ENCODE measurements at regions not wholly inside any gene's neighbourhood (a gene's known extent, or its start where the extent isn't known, plus 50 kb on each side); places are given as distances from the start of the nearest gene placed in this dataset.
"Not testable (repeated sequence)": the region's sequence is repeated elsewhere in the genome, so short reads cannot be mapped to it uniquely, and the experiment has no call there.

- Histone ChIP-seq H3K27ac (no peak overlapping the region), H3K9me3 (no peaks in the 10 kb centered on the region), H3K36me3 (no peaks in the 10 kb centered on the region), H3K4me1 (replicated peaks) (no peaks in the 10 kb centered on the region), H3K27me3 (replicated peaks; ENCODE audit: insufficient read depth) (no peaks in the 10 kb centered on the region), H3K4me3 (no peak overlapping the region)
- no peak for DNase-seq (ENCODE audit: low spot score)
- no peak for TF ChIP-seq POLR2A (IDR thresholded peaks at IDR 0.05)
- no peak for TF ChIP-seq POLR2AphosphoS5 (IDR thresholded peaks at IDR 0.05)
- no peak for TF ChIP-seq CTCF (IDR thresholded peaks at IDR 0.05)
- intact Hi-C loops (cut with DNase I), result no loop called here
- WGBS, result 74% methylated on average over 13 of the region's 13 CpGs
These were observed 844.7 kb downstream of the MCTP2 start for GRCh38 chr15:95075792-95076677.

DNA sequence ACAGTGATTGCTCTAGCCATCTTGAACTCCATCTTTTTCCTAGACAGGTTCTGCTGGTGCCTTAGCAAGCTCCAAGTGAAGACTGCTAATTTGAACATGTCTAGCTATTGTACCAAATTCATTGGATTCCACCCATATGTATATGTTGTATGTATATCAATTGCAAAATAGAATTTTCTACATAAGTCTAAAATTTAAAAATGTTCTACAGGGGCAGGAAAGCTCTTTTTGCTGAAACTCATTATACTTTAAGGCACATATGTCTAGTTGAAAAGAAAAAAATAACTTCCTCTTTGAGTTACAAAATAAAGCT, 845.3 kb downstream of the MCTP2 start:
- no peak for DNase-seq (ENCODE audit: low spot score)
- Histone ChIP-seq H3K27me3 (replicated peaks; ENCODE audit: insufficient read depth) (no peaks in the 10 kb centered on the region), H3K9me3 (no peaks in the 10 kb centered on the region), H3K4me3 (no peak overlapping the region), H3K27ac (no peak overlapping the region), H3K36me3 (no peaks in the 10 kb centered on the region), H3K4me1 (replicated peaks) (no peaks in the 10 kb centered on the region)
- intact Hi-C loops (cut with DNase I), result no loop called here
- TF ChIP-seq CTCF (IDR thresholded peaks at IDR 0.05) (no peak), POLR2A (IDR thresholded peaks at IDR 0.05) (no peak), POLR2AphosphoS5 (IDR thresholded peaks at IDR 0.05) (no peak)

GRCh38 chr15:95078003-95078402, 846.6 kb downstream of the MCTP2 start:
- Histone ChIP-seq H3K27ac (no peak overlapping the region), H3K27me3 (replicated peaks; ENCODE audit: insufficient read depth) (no peaks in the 10 kb centered on the region), H3K9me3 (no peaks in the 10 kb centered on the region), H3K4me3 (no peak overlapping the region), H3K36me3 (no peaks in the 10 kb centered on the region), H3K4me1 (replicated peaks) (no peaks in the 10 kb centered on the region)
- TF ChIP-seq POLR2AphosphoS5 (IDR thresholded peaks at IDR 0.05), result no peak
- no peak for TF ChIP-seq CTCF (IDR thresholded peaks at IDR 0.05)
- no peak for TF ChIP-seq POLR2A (IDR thresholded peaks at IDR 0.05)
- intact Hi-C loops (cut with DNase I), result no loop called here
- no peak for DNase-seq (ENCODE audit: low spot score)
- 45% methylated on average over 2 of the region's 2 CpGs for WGBS

GRCh38 chr15:95080228-95080627, 848.9 kb downstream of the MCTP2 start:
- H3K36me3 ChIP-seq; H3K27ac ChIP-seq; DNase-seq (ENCODE audit: low spot score); H3K4me1 ChIP-seq (replicated peaks); H3K9me3 ChIP-seq; intact Hi-C loops (cut with DNase I); H3K27me3 ChIP-seq (replicated peaks; ENCODE audit: insufficient read depth); H3K4me3 ChIP-seq: not testable (repeated sequence)
- 86% methylated on average over 1 of the region's 1 CpG for WGBS

DNA sequence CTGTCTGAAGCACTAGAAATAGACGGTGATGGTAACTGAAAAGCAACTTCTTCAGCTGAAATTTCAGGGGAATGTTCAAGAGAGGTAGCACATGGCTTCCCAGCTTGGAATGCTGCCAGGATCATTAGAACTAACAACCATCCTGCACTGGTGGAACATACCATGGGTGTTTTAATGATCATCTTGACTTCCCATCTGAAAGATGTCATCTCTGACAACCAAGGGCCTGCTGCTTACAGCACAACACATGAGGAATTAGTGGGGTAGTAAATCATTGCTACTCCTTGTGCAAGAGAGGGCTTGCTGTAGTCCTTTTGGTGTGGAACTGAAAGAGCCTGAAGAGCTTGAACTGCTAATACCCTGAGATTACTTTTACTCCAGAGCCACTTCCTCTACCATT, 853.7 kb downstream of the MCTP2 start:
- 70% methylated on average over 1 of the region's 1 CpG for WGBS
- no peak overlapping the region for H3K4me3 ChIP-seq
- H3K27me3 ChIP-seq (replicated peaks; ENCODE audit: insufficient read depth), result no peaks in the 10 kb centered on the region
- intact Hi-C loops (cut with DNase I), result no loop called here
- no peak for DNase-seq (ENCODE audit: low spot score)
- no peaks in the 10 kb centered on the region for H3K4me1 ChIP-seq (replicated peaks)
- no peaks in the 10 kb centered on the region for H3K9me3 ChIP-seq
- H3K36me3 ChIP-seq, result no peaks in the 10 kb centered on the region
- H3K27ac ChIP-seq, result no peak overlapping the region
- no peak for TF ChIP-seq POLR2AphosphoS5 (IDR thresholded peaks at IDR 0.05)
- TF ChIP-seq CTCF (IDR thresholded peaks at IDR 0.05), result no peak
- TF ChIP-seq POLR2A (IDR thresholded peaks at IDR 0.05), result no peak
